GM19193 (cell line): ENCODE measurements at regions not wholly inside any gene's neighbourhood (a gene's known extent, or its start where the extent isn't known, plus 50 kb on each side); places are given as distances from the start of the nearest gene placed in this dataset.

Experiments
- POLR2A ChIP-seq: IDR thresholded peaks from 4 replicates; pipeline ENCODE4 v1.6.1; 2011; ENCODE audit not compliant: insufficient read depth, insufficient read length; ENCODE audit errors: extremely low read depth

DNA sequence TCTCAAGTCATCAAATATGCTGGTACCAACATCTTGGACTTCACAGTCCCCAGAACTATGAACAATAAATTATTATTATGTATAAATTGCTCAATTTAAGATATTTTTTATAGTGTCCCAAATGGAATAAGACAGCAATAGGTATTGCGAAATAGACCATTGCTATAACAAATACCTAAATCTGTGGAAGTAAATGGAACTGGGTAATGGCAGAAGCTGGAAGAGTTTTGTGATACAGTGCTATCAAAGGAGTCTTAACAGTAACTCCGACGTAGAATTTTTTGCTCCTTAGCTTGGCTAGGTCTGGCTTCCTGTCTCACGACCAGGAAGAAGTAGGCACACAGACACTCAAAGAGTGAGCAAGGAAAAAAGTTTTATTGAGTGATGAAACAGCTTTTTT lies 1791.5 kb downstream of the PLA2G4A start:
- no peak for TF ChIP-seq POLR2A

DNA sequence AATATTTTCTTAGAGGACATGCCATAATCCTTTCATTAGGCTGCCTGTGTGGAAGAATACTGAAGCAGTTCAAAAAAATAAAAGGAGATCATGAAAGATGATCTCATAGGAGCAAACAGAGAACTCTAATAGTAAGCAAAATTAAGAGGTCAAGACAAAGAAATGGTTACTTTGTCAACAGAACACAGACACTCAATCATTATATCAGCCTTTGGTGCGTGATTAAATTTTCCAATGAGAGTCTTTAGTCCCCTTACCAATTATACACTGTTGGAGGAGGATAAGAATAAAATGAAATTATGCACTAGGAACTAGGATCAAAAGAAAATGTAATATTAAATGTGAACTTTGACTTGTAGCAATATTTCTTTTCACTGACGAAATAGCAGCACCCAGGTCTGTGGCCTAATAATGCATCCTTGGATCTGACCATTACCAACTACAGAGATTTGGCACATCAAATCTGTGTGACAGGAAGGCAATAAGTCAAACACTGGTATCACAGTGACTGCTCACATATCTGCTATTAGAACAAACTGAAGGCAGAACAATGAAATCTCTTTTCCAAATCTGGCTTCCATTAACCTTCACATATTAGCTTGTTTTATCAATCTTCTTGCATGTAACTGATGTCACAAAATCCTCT lies 1812.9 kb downstream of the PLA2G4A start:
- TF ChIP-seq POLR2A = no peak

DNA sequence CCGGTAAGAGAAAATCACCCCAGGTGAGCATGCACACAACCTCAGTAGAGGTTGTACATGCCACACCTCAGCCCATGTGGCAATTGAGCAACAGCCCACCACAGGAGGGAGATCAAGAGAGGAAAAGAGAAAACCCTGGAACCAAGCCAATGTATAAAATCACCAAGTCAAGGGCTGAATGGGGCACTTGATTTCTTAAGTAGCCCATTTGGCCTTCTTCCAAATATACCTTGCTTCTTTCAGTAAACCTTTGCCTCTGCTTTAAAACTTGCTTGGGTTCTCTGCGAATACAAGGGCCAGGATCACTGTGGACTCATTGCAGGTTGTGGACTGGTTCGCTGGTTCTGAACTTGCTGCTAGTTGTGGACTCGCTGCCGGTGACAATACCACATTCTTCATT lies 1814.0 kb downstream of the PLA2G4A start:
- no peak for TF ChIP-seq POLR2A

DNA sequence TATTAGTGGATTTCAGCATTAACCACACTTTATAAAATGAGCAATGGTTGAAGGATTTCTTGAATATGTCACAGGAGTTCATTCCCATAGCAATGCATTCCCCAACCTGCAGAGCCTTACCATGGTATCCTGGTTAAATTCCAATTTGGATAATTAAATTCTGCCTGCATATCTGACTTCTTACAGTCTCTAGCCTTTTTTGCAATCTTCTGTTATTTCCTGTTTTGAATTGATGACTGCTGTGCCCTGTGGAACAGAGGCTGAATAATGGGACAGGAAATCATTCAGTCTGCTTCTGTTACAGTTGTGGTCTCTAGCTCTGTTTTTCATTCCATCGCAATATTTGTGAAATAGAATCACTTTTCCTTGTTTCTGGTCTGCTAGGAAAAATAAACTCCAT lies 1823.9 kb downstream of the PLA2G4A start:
- no peak for TF ChIP-seq POLR2A

DNA sequence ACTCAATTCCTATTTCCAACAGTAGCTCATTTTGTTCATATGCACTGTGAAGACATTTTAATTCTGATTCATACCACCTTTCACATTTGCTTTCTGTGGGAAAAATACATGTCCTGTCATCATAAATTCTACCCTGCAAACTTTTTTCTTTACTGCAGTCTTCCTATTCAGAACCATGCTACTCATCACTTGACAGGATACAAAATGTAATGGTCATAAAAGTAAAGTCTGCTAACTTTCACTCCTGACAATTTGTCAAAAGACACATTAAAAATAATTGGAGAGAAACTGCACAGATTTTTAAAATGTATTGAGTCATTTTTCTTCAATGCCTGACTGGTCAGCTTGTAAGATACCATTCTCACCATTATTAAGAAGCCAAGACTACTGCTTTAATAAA lies 1817.1 kb downstream of the BRINP3 start:
- TF ChIP-seq POLR2A = no peak

DNA sequence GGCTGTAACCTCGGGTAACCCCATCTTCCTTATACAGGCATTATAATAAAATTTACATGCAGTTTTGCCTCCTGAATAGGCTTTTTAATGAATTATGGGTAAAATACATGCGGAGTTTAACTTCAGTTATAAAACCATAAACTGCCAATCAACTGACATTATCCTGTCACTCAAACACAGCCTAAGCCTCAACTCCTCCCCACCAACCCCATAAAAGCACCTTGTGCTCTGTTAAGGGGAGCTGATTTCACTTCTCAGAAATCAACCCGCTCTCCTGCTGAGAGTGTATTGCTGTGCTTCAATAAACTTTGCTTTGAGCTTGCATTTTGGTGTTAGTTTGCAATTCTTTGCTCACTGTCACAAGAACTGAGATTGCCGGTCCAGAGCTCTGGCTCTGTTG lies 1812.2 kb downstream of the BRINP3 start:
- TF ChIP-seq POLR2A = no peak

DNA sequence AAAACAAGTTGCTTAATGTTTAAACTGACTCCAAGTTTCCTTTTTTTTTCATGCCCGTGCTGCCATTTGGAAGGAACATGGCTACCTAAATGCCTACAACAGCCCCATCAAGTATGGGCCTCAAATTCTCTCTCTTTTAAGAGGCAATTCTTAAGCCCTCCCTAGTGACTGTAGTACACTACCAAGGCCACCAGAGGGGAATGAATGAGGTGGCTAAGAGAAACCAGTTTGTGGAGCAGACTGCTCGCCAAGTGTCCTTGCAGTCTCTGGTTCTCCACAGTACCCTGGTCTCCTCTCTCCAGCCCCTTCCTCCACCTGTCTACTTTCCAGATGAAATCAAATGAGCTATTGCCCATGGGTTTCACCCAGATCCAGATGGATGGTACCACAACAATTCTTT lies 1809.6 kb downstream of the BRINP3 start:
- no peak for TF ChIP-seq POLR2A

DNA sequence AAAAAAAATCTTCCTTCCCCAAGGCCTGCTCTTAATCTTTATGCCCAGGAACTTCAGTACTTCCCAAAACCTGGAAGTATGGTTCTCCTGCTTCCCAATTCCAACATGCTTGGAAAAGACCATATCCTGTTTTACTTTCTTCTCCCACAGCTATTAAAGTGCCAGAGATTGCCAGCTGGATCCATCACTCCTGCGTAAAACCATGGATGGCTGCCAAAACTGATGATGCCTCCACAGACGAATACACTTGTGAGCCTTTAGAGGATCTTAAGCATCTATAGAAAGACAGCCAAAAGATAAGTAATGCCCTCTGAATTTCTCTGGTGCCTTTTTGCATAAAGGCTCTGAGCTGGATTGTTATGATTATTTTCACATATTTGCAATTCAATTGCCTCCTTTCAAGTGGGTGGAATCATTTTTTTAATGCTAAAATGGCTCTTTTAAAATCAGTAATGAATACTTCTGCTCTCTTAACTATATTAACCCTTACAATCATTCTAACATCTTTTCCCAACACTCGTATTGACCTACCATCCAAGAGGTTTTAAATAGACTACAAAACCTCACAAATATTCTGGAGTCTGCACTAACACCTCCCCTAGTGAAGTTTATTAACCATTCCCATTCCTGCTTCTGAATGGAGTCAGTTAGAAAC lies 1807.8 kb downstream of the BRINP3 start:
- TF ChIP-seq POLR2A = no peak

DNA sequence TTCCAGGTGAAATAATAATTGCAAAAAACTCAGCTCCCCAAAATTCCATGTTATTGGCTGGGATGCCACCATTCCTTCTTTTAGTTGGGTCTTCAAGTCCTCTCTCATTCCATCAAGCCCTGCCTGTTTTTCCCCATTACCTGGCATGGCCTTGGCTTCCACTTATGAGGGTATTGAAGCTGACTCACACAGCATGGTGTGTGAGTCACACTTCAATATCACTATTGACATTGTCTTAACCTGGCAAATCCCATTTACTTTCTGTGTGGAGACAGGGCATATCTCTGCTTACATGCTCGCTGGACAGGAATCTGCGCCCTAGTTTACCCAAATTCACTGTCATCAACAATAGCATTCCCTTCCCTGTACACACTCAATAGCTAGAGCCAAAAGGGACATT lies 1806.8 kb downstream of the BRINP3 start:
- TF ChIP-seq POLR2A = no peak

DNA sequence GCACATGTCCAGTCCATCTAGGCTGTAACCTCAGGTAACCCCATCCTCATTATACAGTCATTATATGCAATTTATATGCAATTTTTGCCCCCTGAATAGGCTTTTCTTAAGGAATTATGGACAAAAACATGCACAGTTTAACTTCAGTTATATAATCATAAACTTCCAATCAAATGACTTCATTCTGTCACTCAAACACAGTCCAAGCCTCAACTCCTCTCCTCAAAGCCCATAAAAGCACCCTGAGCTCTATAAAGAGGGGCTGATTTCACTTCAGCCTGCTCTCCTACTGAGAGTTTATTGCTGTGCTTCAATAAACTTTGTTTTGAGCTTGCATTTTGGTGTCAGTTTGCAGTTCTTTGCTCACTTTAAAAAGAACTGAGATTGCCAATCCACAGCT lies 1805.5 kb downstream of the BRINP3 start:
- TF ChIP-seq POLR2A = no peak

DNA sequence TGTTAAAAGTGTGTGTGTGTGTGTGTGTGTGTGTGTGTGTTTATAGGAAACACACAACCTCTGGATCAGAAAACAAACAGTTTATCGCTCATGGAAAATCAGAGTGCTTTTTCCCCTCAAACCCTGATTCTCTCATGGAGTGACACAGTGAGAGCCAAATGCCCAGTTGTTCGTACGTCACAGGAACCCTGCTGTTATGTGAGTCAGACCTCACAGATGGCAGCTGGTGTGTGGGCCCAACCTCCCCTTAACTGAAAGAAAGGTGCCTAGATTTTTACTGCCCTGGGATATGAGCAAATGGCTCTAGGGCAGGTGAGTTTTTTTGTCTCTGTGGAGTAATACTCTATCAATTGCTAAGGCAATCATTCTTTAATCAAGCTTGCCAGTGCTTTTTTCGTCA lies 1788.1 kb downstream of the BRINP3 start:
- TF ChIP-seq POLR2A = no peak

DNA sequence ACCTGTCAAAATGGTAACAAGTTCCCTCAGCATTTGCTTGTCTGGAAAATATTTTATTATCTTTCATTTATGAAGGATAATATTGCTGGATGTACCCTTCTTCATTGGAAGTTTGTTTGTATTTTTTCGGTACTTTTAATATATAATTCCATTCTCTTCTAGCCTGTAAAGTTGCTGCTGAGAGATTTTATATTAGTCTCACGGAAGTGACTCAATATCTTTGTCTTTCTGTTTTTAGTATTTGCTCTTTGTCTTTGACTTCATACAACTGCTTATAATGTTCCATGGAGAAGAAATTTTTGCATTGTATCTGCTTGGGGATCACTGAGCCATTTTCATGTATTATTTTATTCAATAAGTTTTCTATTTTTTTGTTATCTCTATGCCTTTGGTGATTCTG lies 1777.5 kb downstream of the BRINP3 start:
- TF ChIP-seq POLR2A = no peak

DNA sequence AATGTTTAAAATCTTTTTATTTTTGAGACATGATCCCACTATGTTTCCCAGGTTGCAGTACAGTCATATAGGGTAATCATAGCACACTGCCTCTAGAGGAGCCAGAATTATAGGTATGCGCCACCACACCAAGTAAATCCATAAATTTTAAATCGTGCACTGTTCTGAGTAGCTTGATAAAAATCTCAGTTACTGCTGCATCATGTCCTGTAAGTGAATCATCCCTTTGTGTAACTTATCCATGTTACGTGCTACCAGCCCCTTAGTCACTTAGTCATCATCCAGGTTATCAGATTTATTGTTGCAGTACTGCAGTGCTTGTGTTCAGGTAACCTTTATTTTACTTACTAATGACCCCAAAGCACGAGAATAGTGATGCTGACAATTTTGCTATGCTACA lies 1770.9 kb downstream of the BRINP3 start:
- TF ChIP-seq POLR2A = no peak

DNA sequence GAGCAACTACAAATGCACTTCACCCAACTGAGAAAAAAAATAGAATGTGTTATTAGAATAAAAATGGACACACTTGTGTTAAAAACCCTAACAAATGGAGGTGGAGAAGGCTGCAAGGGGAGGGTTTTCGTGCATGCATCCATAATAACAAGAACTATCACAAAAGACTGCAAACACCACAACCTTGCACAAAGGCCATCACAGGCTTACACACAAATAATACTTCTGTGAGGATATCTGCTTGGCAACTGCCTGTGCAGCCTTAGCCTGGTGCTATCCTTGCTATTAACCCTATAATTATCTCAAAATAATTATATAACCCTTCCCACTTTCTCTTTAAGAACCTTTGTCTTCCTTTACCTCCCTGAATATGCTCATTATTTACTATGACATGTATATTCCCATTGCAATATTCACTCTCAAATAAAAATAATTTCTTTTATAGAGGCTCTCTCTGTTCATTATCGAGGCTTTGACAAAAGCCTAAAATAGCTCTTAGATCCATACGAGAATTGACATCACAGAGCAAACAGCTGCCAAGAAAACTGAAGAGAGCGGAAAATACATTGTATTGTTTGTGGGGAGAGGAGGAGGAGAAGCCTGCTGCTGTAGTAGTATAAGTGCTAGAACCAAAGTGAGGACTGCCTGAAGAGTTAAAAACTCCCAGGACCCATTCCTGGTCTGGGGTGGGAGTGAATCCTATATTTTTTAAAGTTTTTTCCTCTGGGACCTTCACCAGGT lies 1768.7 kb downstream of the BRINP3 start:
- TF ChIP-seq POLR2A = no peak

DNA sequence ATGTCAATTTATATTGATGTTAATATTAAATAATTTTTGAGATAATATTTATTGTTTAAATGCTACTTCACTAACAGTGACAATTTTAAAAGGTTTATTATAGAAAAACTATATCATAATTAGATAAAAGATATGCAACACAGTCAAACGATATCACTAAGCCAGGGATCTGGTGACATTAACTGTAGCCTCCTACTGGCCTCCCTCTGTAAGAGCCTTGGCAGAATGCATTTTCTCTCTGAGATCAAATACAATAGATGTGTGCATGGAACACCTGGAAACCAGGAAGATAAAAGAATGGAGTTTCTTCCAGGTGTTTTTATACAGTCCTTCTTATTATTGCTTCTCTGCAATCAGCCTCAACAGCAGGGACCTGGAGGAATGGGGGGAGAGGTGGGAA lies 1762.1 kb downstream of the BRINP3 start:
- no peak for TF ChIP-seq POLR2A

DNA sequence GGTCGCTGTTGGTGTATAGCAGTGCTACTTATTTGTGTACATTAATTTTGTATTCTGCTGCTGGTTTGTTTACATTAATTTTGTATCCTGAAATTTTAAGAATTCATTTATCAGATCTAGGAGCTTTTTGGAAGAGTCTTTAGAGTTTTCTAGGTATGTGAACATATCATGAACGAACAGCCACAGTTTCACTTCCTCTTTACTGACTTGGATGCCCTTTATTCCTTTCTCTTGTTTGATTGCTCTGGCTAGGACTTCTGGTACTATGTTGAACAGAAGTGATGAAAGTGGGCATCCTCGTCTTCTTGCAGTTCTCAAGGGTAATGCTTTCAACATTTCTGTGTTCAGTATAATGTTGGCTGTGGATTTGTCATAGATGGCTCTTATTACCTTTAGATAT lies 1757.9 kb downstream of the BRINP3 start:
- no peak for TF ChIP-seq POLR2A
